C4-2B (cell line): ENCODE measurements at regions not wholly inside any gene's neighbourhood (a gene's known extent, or its start where the extent isn't known, plus 50 kb on each side); places are given as distances from the start of the nearest gene placed in this dataset.
A peak's percentile ranks its signal among the peaks of the same experiment; 100 is the strongest.

Experiments
- H3K27ac ChIP-seq: fragments of 450-650 bp; 2 replicates; pipeline ENCODE4 v1.5.1; 2017
- CTCF ChIP-seq: fragments of 450-650 bp; conservative IDR thresholded peaks from 2 replicates; pipeline ENCODE4 v1.5.1; 2017; ENCODE audit warnings: mild to moderate bottlenecking
- ZFX ChIP-seq: fragments of 450-650 bp; IDR thresholded peaks from 2 replicates; pipeline ENCODE4 v1.6.1; 2017

GRCh38 chr10:61842755-61843497 is 58.6 kb upstream of the ARID5B start:
- TF ChIP-seq CTCF (no peak), ZFX (no peak)
- H3K27ac ChIP-seq = no peak overlapping the region

DNA sequence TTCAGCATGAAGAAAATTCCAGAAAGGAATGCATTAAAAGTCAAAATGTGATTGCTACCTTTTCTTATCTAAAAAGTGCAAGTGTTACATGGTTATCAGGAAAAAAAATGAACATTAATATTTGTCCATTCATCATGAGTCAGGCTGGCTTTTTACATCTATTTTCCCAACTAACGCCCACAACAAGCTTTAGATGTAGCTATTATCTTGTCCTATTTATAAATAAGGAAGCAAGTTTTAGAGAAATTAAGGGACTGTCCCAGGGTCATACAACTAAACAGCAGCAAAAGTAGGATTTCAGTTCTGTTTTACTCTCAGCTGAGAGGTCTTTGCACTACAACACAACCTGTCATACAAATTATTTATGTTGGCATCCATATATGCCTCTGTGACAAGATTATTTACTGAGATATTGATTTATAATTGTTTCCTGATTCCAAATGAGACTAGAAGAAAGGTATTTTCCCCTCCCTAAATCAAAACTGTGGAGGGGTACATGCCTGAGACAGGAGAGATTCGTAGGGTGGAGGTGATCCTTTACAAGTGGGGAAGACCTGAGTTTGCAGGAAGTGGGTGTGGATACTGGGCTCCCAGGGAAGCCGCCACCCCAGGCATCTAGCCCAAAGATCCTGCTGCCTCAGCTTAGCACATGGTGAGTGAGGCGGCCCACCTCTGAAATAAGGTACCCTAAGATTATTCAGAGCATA is 57.2 kb upstream of the ARID5B start:
- no peak for TF ChIP-seq CTCF
- TF ChIP-seq ZFX = no peak
- H3K27ac ChIP-seq = no peak overlapping the region

GRCh38 chr10:61845196-61845949 is 56.1 kb upstream of the ARID5B start:
- H3K27ac ChIP-seq = no peak overlapping the region; the same call in 1 of the 2 replicates
- no peak for TF ChIP-seq CTCF
- no peak for TF ChIP-seq ZFX

DNA sequence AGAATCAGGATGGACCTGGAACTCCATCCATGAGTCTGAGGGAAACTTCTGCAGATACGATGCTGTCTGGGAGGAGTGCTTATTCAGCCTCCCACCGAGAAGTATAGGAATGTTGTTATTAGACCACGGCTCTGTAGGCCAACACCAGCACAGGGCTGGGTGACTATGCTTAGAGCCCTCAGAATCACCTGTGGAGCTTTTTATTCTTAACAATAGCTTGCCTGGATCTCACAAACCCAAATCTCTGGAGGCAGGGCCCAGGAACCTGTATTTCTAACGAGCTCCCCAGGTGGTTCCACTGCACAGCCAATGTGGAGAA is 55.6 kb upstream of the ARID5B start:
- TF ChIP-seq ZFX (no peak), CTCF (no peak)
- H3K27ac ChIP-seq = peak overlapping the region; percentile 13; the same call in 1 of the 2 replicates

- TF ChIP-seq ZFX (no peak), CTCF (no peak)
- H3K27ac ChIP-seq = peak overlapping the region; percentile 13; the same call in 1 of the 2 replicates
Observed at GRCh38 chr10:61846370-61847031, 55.0 kb upstream of the ARID5B start.

GRCh38 chr10:61847087-61847486 is 54.4 kb upstream of the ARID5B start:
- TF ChIP-seq ZFX (no peak), CTCF (no peak)
- H3K27ac ChIP-seq = no peak overlapping the region
